Aorta (tissue), 5 donors: ENCODE measurements at regions not wholly inside any gene's neighbourhood (a gene's known extent, or its start where the extent isn't known, plus 50 kb on each side); places are given as distances from the start of the nearest gene placed in this dataset.
A peak's percentile ranks its signal among the peaks of the same experiment; 100 is the strongest.
"Not testable (repeated sequence)": the region's sequence is repeated elsewhere in the genome, so short reads cannot be mapped to it uniquely, and the experiment has no call there.

Experiments used
- ATAC-seq: fragments of 200-7000 bp; cut with Tn5 transposase; one replicate; pipeline ENCODE4 v1.9.1; 2022; ENCODE audit warnings: moderate library complexity; ENCODE audit not compliant: low FRiP score
- DNase-seq, 2 donors: peaks; one replicate each; pipeline ENCODE4 v3.0.0-alpha.2; 2020
- H3K27ac ChIP-seq, 2 donors: one replicate each; pipeline ENCODE4 v1.5.1; 2013; ENCODE audit warnings: low read length in 2 of 2, mild to moderate bottlenecking in 2 of 2, moderate library complexity in 2 of 2, control low read depth in 1 of 2, inconsistent platforms in 1 of 2, low read depth in 1 of 2
- H3K27me3 ChIP-seq, 2 donors: one replicate each; pipeline ENCODE4 v1.6.1; 2013; ENCODE audit warnings: control low read depth in 1 of 2, low read length in 1 of 2, mild to moderate bottlenecking in 1 of 2, moderate library complexity in 1 of 2; ENCODE audit not compliant: insufficient read depth in 2 of 2, control insufficient read depth in 1 of 2
- H3K36me3 ChIP-seq, 2 donors: one replicate each; pipeline ENCODE4 v1.6.1; 2013; ENCODE audit warnings: control low read depth in 1 of 2, low read length in 1 of 2, mild to moderate bottlenecking in 1 of 2; ENCODE audit not compliant: insufficient read depth in 2 of 2, control insufficient read depth in 1 of 2
- H3K4me1 ChIP-seq, 2 donors: one replicate each; pipeline ENCODE4 v1.6.1; 2013; ENCODE audit warnings: low read length in 2 of 2, control low read depth in 1 of 2, mild to moderate bottlenecking in 1 of 2, moderate library complexity in 1 of 2; ENCODE audit not compliant: insufficient read depth in 2 of 2, control insufficient read depth in 1 of 2
- H3K4me3 ChIP-seq, 2 donors: one replicate each; pipeline ENCODE4 v1.5.1; 2013; ENCODE audit warnings: low read length in 2 of 2, control low read depth in 1 of 2, mild to moderate bottlenecking in 1 of 2
- H3K9me3 ChIP-seq: one replicate; pipeline ENCODE4 v1.6.1; 2013; ENCODE audit warnings: mild to moderate bottlenecking, low read length; ENCODE audit not compliant: control insufficient read depth
- WGBS, 2 donors: extraction: QIAGEN DNeasy Blood & Tissue Kit; methylation state at CpG; one replicate each; pipeline ENCODE4 v1.1.7; 2013; 5-methylcytosine and 5-hydroxymethylcytosine counted together
- intact Hi-C, 2 donors: fragments of 100-400 bp; cut with DNase I; formaldehyde crosslinking; loops; one replicate each; pipeline versions ENCODE4 v1.14.2 to v1.15.0; 2022
- donor health status: healthy with polysubstance abuse.
- donor health status: Bipolar disorder and iron deficiency.
- donor health status: DM: no; HTN: no; CAD: no.
- donor health status: DM: no; HTN: no; CAD: no.
- donor health status: DM: yes; HTN: yes; CAD: no.

DNA sequence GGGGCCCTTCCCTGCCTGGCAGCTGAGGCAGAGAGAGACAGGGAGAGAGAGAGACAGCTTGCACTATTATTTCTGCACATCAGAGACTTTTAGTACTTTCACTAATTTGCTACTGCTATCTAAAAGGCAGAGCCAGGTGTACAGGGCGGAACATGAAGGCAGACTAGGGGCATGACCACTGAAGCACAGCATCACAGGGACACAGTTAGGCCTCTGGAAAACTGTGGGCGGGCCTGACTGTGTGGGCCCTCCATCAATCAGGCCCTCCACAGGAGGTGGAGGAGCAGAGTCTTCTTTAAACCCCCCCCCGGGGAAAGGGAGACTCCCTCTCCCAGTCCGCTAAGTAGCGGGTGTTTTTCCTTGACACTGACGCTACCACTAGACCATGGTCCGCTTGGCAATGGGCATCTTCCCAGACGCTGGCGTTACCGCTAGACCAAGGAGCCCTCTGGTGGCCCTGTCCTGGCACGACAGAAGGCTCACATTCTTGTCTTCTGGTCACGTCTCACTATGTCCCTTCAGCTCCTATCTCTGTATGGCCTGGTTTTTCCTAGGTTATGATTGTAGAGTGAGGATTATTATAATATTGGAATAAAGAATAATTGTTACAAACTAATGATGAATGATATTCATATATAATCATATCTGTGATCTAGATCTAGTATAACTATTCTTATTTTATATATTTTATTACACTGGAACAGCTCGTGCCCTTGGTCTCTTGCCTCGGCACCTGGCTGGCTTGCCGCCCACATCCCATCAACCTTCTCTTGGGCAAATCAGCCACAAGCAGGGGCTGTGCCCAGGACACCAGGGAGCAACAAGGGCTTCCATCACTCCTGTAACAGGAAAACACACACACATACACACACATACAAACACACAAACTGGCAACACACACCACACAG is 60.7 kb upstream of the PPP2R2D start:
- H3K27ac ChIP-seq, H3K27me3 ChIP-seq, H3K4me3 ChIP-seq, H3K9me3 ChIP-seq, H3K36me3 ChIP-seq, intact Hi-C loops, ATAC-seq, H3K4me1 ChIP-seq: not testable (repeated sequence)
- 83 to 87% methylated on average over 15 of the region's 15 CpGs for WGBS, 2 donors
- peak; percentile 18 to 34 for DNase-seq

DNA sequence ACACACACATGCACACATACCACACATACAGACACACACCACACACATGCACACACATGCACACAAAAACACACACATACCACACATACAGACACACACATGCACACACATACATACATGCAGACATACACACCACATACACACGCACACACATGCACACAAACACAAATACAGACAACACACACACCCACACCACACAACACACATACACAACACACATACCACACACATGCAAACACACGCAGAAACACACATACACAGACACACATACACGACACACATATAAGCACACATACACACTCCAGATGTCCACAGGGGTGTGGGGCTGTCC is 60.1 kb upstream of the PPP2R2D start:
- no peaks in the 10 kb centered on the region for H3K9me3 ChIP-seq
- DNase-seq (no peak), ATAC-seq (no peak)
- no peak overlapping the region for H3K4me3 ChIP-seq
- WGBS, 2 donors, result 94% methylated on average over 3 of the region's 3 CpGs
- H3K27ac ChIP-seq, result no peak overlapping the region
- no peaks in the 10 kb centered on the region for H3K27me3 ChIP-seq
- intact Hi-C loops, result no loop called here
- H3K4me1 ChIP-seq, result no peaks in the 10 kb centered on the region
- no peaks in the 10 kb centered on the region for H3K36me3 ChIP-seq

DNA sequence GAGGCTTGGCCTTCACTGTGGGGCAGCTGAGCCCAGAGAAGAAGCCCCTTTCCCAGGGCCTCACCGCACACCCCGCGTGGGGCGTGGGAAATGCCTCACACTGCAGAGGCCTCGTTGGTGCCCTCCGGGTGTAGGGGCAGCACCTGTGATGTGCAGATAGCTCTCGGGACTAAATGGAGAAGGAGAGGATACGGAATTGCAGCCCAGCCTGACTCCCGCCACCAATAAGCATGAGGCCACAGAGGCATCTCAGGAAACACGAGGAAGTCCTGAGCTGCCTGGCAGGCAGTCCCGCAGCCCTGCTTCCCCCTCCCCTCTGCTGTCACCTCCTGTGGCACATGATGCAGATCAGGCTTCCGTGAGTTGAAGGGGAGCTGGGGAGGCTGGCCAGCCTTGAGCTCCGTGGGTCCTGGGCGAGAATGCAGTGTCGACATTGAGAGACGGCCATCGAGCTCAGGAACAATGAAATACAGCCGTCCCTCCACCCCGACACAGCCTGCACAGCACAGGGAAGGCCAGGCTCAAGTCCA is 59.6 kb upstream of the PPP2R2D start:
- WGBS, 2 donors, result 52 to 65% methylated on average over 18 to 19 of the region's 19 CpGs
- peak; percentile 21 to 33 for DNase-seq

DNA sequence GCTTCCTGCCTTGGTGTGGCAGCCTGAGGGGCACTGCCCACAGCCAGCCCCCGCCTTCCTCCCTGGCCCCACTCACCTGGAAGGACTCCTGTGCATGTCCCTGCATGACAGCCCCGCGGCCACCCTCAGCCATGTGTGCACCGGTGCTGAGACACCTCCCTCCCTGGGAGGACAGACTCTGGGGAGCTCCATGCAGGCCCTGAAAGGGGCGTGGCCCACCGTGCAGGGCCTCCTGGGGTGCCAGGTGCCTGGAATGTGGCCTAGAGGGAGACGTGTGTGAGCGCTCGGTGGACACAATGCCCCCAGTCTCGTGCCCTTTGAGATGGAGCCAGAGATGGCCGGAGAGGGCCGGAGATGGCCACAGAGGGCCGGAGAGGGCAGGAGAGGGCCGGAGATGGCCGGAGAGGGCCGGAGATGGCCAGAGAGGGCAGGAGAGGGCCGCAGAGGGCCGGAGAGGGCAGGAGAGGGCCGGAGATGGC is 59.1 kb upstream of the PPP2R2D start:
- Histone ChIP-seq H3K9me3 (no peaks in the 10 kb centered on the region), H3K4me3 (no peak overlapping the region), H3K36me3 (no peaks in the 10 kb centered on the region), H3K27me3 (no peaks in the 10 kb centered on the region), H3K27ac (no peak overlapping the region), H3K4me1 (no peaks in the 10 kb centered on the region)
- WGBS, 2 donors, result 81 to 85% methylated on average over 19 of the region's 19 CpGs
- ATAC-seq (peak; percentile 36), DNase-seq (peak; percentile 24 to 74)
- intact Hi-C loops, result no loop called here

More for the DNA sequence above, 59.6 kb upstream of the PPP2R2D start:
- H3K9me3 ChIP-seq, result no peaks in the 10 kb centered on the region
- intact Hi-C loops, result no loop called here
- no peak overlapping the region for H3K27ac ChIP-seq
- H3K4me3 ChIP-seq, result no peak overlapping the region
- ATAC-seq, result no peak
- H3K27me3 ChIP-seq, result no peaks in the 10 kb centered on the region
- H3K36me3 ChIP-seq, result no peaks in the 10 kb centered on the region
- H3K4me1 ChIP-seq, result no peaks in the 10 kb centered on the region

DNA sequence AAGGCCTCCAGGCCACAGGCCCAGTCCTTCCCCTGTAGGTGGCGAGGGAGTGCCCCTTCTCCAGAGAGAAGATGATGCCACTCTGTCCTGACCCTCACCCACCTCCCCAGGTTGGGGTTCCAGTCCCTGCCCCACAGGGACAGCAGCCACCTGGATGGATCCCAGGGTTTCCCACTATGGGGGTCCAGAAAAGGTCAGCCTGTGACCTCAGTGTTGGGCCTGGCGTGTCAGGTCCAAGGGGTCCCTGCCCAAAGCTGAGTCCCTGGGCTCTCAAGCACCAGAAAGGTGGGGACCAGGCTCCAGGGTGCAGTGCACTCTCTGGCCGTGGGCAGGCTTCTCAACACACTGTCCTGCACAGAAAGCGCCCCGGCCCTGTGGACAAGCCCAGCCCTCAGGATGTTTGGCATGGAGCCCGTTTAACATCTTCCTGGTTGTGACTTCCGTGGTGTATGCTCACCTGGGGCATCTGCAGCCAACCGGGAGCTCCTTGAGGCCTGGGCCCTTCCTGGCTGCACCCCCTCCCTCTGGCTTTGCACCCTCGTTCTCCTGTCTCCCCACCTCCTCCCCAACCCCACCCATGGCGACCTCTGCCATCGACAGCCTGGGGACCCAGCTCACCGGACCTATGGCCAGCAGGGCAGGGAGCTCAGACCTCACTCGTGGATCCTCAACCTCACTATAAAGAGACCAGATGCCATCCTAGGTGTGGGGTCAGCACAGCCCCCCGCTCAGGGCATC is 58.3 kb upstream of the PPP2R2D start:
- peak; percentile 29 to 64 for DNase-seq
- Histone ChIP-seq H3K4me3 (no peak overlapping the region), H3K36me3 (no peaks in the 10 kb centered on the region), H3K4me1 (no peaks in the 10 kb centered on the region), H3K9me3 (no peaks in the 10 kb centered on the region), H3K27ac (no peak overlapping the region), H3K27me3 (no peaks in the 10 kb centered on the region)
- intact Hi-C loops, result no loop called here
- WGBS, 2 donors, result 83 to 84% methylated on average over 14 of the region's 14 CpGs
- ATAC-seq, result peak; percentile 23

DNA sequence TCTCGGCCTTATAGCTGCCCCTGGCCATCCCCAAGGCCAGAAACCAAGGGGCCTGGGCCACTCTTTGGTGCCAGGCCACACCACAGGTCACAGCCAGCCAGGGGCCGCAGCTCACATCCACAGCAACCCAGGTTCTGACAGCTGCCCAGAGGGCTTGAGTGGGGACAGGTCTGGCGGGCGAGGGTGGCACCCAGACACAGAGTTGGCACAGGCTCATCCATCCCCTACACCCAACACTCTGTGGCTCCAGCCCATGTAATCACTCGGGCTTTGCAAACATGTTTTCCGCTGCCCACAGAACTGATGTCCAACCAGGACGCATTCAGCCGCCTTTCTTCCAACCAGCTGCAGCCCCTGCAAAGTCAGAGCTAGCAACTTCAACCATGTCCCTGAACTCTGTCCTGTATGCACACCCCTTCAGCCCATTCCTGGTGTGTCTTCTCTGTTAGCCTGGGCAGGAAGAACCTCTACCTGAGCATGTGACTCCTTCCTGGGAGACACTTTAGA is 57.7 kb upstream of the PPP2R2D start:
- Histone ChIP-seq H3K27ac (no peak overlapping the region), H3K4me3 (no peak overlapping the region), H3K4me1 (no peaks in the 10 kb centered on the region), H3K27me3 (no peaks in the 10 kb centered on the region), H3K36me3 (no peaks in the 10 kb centered on the region), H3K9me3 (no peaks in the 10 kb centered on the region)
- intact Hi-C loops, result no loop called here
- no peak for ATAC-seq
- 90% methylated on average over 8 of the region's 8 CpGs for WGBS, 2 donors
- peak in 1 of 2 donors; percentile 22 for DNase-seq

DNA sequence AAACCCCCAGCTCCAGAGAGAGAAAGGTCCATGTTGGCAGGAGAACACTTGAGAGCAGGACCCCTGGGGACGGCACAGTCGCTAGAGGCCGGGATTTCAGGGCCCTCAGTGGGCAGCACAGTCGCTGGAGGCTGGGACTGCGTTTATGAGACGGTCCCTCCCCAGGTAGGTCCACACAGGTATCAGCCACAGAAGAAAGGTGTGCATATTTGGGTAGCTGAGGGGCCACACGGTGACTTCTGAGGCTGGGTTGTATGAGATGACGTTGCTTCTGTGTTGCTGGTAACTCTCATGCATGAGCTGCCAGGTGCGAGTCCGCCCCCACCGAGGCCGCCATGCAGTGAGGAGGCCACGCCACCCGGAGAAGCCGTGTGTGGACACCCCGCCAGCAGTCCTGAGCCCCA is 56.9 kb upstream of the PPP2R2D start:
- H3K36me3 ChIP-seq, result no peaks in the 10 kb centered on the region
- no peaks in the 10 kb centered on the region for H3K27me3 ChIP-seq
- DNase-seq (peak; percentile 36 to 69), ATAC-seq (no peak)
- no peaks in the 10 kb centered on the region for H3K4me1 ChIP-seq
- WGBS, 2 donors, result 91 to 94% methylated on average over 16 of the region's 16 CpGs
- no peak overlapping the region for H3K27ac ChIP-seq
- no peaks in the 10 kb centered on the region for H3K9me3 ChIP-seq
- H3K4me3 ChIP-seq, result no peak overlapping the region
- intact Hi-C loops, result no loop called here

DNA sequence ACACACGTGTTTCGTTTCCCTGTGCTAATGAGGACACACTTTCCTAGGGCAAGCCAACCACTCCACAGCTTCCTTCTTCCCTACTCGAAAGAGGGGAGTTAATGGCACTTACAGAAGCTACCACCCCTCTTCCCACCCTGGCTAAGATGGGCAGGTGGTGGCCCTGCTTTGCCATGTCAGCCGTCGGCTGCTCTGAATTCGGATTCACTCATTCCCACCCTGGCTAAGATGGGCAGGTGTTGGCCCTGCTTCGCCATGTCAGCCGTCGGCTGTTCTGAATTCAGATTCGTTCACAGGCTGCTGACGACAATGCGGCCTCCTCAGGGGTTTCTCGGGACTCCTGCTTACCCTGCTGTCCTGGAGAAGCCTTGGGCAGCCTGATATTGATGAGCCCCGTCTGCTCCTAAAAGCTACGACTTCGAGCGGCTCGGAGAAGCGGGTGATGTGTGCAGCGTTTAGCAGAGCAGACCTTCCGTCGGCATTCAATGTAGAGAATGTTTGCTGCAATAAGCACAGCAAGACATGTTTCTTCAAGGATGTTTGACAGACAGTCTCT is 56.2 kb upstream of the PPP2R2D start:
- intact Hi-C loops, result no loop called here
- H3K36me3 ChIP-seq, result no peaks in the 10 kb centered on the region
- H3K9me3 ChIP-seq, result no peaks in the 10 kb centered on the region
- H3K27me3 ChIP-seq, result no peaks in the 10 kb centered on the region
- H3K27ac ChIP-seq, result no peak overlapping the region
- 86% methylated on average over 22 of the region's 22 CpGs for WGBS, 2 donors
- H3K4me1 ChIP-seq, result no peaks in the 10 kb centered on the region
- no peak overlapping the region for H3K4me3 ChIP-seq
- no peak for ATAC-seq
- peak; percentile 18 to 39 for DNase-seq
